IPS-NIHi7 (cell line): ENCODE measurements at regions not wholly inside any gene's neighbourhood (a gene's known extent, or its start where the extent isn't known, plus 50 kb on each side); places are given as distances from the start of the nearest gene placed in this dataset.
"Not testable (repeated sequence)": the region's sequence is repeated elsewhere in the genome, so short reads cannot be mapped to it uniquely, and the experiment has no call there.

Experiments
- DNase-seq: peaks from one replicate; pipeline ENCODE4 v3.0.0; 2012; ENCODE audit warnings: mixed read lengths; ENCODE audit errors: extremely low spot score

DNA sequence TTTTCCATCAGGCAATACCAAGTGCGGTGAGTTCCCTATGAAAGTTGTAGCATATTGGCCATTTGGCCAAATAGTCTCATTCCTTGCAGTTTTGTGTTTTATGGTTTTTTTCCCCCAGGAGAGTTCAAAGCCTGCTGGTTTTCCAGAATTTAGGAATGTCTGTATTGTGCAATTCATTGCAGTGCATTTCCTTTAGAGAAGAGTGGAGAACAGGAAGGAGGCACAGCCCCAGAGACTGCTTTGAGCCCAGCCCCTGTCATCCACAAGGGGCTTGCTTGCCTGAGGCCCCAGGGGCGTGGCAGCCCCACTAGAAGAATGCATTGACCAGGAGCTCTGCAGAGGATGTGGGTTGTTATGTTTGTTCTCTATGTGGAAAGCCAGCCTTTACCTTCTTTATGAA, 375.5 kb downstream of the BCL2L11 start:
- not testable (repeated sequence) for DNase-seq

DNA sequence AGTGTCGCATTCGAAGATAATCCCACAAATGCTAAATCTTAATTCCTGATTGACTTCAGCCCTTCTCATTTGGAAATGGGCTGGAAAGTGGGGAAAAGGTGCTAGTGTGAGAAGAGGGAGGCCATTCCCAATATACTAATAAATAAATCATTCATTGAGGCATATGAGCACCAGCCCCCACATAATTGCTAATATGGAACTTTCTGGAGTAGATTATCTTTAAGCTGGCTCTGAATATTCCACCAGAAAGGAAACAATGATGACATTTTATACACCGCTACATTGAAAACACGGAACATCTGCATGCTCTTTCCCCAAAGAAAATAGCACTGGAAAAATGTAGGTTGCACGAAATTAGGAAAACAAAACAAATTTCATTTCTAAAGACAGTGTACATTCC, 376.1 kb downstream of the BCL2L11 start:
- not testable (repeated sequence) for DNase-seq

DNA sequence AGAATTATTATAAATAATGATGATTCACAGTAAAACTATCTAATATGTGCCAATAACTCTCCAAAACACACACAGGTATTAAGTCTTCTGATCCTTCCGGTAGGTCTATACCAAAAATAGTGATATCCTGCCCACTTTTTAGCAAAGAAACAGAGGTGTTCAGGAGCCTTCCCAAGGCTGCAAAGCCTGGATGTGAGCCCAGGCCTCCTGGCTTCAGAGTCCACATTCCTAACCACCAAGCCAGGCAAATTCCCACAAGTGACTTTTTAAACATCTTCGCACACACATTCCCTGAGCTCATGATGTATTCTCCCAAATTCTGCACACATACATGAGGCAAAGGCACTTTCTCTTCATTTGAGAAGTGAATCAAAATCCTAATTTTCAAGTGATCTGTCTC, 376.6 kb downstream of the BCL2L11 start:
- DNase-seq, result not testable (repeated sequence)

DNA sequence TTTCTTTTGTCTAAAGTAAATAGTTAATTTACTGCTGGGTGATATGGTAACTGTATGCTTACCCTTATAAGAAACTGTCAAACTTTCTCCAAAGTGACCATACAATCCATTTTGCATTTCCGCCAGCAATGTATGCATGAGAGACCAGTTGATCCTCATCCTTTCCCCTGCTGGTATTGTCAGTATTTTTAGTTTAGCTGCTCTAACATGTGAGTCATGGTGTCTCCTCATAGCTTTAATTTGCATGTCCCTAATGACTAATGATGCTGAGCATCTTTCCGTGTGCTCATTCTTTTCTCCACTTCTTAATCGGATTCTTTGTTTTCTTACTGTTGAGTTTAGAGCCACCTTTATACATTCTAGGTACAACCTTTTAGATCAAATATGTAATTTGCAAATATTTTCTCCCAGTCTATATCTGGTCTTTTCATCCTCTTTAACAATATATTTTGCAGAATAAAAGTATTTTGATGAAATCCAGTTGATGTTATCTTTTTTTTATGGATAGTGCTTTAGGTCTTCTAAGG, 379.9 kb downstream of the BCL2L11 start:
- not testable (repeated sequence) for DNase-seq

DNA sequence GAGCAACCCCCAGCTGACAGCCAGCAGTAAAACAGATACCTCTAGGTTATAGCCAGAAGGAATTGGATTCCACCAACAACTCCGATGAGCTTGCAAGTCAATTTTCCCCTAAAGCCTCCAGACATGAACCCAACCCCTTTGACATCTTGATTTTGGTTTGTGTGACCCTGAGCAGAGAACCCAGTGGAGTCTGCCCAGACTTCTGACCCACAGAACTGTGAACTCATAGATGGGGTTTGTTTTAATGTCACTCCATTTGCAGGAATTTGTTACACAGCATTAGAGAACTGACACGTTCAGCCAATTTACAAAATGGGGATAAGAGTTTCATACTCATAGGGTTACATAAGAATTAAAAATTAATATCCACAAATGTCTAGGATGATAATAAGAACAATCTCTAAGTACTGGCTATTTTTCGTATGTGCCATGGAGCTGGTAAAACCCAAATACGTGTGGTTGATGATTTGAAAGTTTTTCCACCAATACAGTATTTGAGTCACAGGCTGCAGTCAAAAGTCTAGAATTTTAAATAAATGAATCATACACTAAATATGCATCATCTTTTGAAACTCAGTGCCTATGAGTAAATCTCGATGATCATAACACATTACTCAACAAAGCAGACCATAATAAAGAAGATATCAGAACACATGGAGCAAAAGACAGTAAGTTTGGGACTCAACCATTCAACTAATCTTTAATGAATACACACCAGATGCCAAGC, 380.0 kb downstream of the ANAPC1 start:
- DNase-seq, result not testable (repeated sequence)

DNA sequence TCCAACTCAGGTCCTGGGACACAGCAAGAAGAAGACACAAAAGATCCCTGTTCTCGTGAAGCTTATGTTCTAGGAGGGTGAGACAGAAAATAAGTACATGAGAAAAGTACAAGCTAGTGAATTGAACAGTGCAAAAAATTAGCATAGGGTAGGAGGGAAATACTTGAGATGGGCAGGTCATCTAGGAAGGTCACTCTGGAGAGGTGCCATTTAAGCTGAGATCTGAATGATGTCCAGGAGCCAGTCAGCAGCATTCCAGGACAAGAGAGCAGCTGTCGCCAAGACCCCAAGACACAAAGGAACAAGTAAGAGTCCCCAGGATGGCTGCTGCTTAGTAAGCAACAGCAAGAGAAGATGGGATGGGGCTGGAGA, 379.4 kb downstream of the ANAPC1 start:
- DNase-seq, result not testable (repeated sequence)

DNA sequence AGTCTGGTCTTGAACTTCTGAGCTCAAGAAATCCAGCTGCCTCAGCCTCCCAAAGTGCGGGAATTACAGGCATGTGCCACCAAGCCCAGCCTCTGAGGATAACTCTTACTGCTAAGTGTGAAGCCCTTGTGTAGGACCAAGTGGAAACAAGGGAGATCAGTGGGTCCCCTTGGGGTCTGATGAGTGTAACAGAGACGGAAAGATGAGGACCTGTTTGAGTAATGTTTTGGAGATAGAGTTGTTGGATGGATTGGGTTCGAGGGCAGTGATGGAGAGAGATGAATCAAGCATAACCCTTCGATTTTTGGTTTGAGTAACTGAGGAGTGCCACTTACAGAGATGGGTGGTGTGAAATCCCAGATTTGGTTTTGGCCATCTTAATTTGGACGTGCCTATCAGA, 378.7 kb downstream of the ANAPC1 start:
- DNase-seq, result not testable (repeated sequence)

DNA sequence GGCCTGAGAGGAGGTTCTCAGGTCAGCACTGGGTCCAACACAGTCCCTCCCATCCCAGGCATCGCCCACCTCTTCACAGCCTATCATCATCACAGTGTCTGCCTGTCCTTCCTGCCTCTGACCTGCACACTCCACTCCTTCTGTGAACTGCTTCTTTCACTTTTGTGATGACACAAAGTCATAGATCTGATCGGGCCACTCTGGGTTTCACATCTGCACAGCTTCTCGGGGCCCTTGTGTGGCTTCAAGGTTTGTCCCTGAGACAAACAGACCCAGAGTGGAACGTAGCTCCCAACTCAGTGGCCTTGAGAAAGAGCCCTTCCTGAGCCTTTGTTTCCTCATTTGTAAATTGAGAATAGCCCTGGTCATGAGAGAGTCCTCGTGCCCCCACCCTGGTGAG, 377.1 kb downstream of the ANAPC1 start:
- not testable (repeated sequence) for DNase-seq

DNA sequence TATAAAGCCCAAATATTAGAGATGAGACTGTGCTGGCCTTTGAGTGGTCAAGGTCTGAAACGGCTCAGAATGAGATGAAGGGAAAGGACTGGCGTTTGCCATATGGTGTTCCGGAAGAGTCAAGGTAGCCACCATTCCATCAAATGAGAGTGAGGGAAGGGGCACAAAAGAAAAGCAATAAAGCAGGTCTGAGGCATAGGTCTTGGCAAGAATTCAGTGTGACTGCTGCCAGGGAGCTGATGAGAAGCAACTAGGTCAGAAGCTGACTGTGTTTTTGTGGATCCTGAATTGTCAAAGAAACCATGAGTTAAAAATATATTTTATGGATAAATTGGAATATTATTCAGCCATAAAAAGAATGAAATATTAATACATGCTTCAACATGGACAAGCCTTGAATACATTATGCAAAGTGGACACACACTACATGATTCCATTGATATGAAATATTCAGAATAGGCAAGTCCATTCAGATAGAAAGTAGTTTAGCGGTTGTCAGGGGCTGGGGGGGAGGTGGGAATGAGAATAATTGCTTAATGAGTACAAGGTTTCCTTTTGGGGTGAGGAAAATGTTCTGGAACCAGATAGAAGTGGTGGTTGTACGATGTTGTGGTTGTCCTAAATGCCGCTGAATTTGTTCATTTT, 374.6 kb downstream of the ANAPC1 start:
- not testable (repeated sequence) for DNase-seq

DNA sequence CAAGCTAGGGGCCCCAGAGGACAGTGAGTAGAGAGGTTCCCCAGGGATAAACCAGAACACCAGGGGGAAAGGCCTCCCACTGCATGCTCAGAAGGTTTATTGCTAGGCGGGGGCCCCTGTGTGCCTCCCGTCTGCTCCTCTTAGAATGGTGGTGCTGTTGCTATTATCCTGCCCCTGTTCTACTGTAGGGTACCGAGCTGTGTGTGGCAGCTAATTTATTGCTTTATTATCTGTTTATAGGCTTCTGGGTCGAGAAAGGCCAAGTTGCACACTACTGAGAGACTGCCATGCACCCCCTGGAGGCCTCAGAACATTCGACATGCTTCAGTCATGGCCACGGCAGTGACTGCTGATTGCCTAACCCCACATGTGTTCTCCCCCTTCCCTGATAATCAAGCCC, 373.6 kb downstream of the ANAPC1 start:
- DNase-seq, result not testable (repeated sequence)

DNA sequence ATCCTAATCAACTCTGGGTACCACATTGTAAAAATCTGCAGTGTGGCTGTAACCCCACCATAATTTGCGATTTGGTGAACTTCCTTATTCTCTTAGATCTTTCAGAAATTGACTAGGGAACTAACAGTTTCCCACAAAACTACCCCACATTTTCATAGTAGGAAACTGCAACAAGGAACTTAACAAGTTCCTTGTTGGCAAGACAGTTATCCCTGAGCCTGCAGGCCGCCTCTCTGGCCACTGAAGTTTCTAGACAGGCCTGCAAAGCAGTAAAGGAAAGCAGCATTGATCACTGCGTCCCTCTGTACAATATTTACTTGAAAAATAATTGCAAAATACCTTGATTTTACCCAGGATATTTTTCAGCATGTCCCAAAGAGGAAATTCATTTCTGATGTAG, 372.9 kb downstream of the ANAPC1 start:
- DNase-seq, result not testable (repeated sequence)

DNA sequence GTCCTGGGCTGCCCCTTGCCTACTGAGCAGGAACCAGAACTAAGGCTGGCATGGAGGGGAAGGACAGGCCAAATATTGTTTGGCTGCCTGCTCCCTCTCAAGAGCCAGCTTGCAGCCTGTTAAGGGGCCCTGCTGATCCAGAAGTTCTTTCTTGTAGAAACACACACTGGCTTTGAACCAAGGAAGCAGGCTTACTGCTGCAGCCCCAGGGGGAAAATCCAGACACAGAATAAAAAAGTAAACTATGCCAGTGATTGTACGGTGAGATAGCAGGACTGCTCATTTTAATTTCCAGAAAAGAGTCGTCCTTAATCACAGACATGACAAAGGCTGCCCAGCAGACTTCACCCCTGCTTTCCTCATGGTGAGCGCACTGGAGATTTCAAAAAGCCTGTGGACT, 371.6 kb downstream of the ANAPC1 start:
- not testable (repeated sequence) for DNase-seq

DNA sequence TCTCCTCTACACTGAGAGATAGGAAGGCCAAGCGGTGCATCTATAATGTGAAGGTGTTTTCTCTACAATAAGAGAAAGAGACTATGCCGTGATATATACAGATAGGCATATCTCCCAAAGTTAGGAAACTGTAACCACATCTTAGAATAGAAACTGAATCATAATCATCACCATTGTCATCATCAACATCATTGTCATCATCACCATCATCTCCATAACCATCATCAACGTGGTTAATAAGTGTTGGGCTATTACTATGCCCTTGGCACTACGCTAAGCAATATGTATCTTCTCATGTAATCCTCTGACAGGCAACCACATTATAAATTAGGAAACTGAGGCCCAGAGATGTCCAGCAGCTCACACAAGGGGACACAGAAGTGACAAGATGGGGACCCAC, 369.9 kb downstream of the ANAPC1 start:
- DNase-seq, result not testable (repeated sequence)

DNA sequence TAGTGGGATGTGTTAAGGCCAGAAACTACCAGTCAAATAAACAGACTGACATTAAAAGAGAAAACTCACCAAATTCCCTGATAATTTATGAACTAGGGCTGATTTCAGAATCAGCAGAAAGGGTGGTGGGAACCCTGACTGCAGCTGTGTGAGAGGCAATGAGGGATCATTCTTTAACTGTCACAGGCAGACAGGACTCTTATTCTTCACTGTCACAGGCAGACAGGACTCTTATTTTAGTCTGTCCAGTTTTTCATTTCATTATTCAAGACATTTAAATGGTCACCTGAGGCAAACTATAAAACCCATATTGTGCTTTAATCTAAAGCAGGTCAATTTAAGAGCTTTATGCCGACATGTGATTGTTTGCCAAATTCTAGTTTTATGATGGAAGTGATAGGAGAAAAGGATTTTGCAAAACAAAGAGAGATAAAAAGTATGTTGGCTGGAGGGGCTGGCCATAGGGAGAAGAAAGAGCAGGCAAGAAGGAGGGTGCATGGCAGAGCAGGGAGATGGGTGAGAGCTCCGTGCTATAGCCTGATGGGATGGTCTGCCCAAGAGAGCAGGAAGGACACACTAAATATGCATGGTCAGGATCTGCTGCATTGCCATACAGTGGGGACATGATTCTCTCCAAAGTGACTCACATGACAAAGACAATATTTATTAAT, 366.8 kb downstream of the ANAPC1 start:
- DNase-seq, result not testable (repeated sequence)

DNA sequence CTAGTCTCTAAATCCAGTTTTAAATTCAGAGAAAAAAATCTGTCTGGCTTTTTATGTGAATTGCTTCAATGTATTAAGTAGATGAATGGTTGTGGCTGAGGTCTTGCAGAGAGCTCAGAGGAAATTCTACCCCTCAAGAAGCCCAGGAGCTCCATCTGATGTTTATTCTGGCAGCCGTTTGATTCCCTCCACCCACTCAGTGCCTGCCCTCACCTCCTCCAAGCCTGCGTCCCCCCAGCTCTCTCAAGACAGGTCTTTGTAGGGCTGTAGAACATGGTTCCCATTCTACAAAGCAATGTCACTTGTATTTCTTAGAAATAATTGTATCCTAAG, 366.3 kb downstream of the ANAPC1 start:
- DNase-seq, result not testable (repeated sequence)

DNA sequence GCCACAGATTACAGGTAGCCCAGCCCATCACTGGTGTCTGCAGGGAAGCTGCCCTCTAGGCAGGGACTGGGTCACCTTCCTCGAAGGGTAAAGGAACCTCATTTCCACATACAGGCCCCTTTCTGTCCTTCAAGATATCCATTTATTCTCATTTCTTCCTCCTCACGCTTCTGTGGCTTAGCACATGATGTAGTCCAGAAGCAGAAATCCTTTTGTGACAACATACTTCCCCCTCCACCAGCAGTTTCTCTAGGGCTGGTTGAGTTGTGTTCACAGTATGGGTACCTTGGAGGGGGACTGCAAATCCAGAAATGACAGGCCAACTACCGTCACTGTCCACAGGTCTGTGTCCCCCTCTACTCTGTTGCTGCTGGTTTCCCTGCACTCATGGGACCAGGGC, 364.9 kb downstream of the ANAPC1 start:
- no peak for DNase-seq

DNA sequence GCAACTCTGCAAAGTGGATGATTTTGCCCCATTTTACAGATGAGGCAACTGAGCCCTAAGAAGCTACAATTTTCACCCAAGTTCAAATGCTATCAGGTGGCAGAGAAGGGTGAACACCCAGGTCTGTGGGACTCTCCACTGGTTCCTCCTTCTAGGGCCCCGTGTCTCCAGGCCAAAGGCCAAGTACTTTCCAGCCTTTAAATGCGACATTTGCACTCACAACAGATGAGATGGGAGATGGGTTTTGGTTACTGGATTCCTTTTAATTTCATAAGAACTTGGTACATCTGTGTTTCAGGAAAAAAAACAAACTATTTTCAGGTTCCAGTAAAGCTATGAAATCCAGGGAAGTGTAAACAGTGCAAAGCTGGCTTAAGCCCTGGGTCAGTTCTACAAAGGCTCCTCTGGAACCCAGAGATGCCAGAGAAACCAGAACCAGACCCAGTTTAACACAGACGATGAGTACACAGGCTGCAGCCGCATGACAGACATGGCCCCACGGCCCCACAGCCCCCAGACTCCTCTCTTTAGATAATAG, 361.7 kb downstream of the ANAPC1 start:
- no peak for DNase-seq

DNA sequence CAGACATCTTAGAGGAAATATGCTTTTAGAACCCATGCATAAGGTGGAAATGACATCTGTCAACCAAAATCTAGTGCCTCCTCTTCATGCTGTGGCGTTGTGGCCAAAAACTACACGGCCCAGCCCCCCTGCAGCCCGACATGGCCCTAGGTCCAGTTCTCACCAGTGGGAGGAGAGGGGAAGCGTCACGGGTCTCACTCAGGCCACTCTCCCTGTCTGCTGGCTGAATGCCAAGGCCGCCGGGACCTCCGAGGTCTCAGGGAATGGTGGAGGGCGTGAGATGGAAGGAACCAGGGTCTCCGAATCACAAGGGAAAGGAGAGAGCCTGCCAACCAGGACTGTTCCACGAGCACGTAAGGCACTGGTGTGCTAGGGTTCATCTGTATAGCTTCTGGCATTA, 361.0 kb downstream of the ANAPC1 start:
- DNase-seq, result no peak

DNA sequence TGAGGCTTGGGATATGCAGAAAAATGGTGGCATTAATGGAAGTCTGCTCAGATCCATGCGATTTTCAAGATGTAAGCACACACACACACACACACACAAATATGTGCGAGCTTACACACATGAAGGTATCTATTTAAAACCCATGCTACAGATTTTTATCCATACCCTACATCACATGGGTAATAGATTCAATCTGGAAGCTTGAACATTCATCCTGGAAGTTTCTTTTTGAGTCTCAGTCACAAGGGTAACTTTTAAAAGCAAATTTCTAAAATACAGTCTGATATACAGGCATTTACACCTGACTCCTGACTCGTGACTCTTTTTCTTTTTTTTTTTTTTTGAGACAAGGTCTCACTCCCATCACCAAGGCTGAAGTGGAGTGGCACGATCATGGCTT, 359.0 kb downstream of the ANAPC1 start:
- not testable (repeated sequence) for DNase-seq

DNA sequence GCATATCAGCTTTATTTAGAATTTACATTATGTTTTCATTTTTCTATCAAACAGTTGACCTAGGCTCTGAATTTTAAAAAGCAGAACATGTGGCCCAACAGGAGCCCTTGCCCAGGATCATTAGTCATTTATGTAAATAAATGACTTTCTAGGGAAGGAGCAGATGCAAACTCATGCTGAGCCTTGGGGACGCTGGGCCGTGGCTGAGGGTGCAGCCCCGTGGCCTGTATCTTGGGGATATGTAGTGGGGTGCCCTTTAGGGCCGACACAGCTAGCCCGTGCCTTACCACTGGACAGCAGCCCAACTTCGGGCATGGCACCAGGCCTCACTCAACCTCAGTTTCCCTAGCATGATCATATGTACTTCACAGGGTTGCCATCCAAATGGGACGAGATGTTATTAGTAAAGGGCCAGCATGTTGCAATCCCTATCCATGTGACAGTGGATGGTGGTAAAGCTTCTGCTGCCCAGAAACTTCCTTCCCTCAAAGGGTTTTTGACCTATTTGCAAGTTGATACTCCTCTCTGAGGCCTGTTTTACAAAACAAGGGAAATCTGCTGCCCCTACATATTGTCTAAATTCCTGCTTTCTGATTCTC, 357.9 kb downstream of the ANAPC1 start:
- DNase-seq, result not testable (repeated sequence)

DNA sequence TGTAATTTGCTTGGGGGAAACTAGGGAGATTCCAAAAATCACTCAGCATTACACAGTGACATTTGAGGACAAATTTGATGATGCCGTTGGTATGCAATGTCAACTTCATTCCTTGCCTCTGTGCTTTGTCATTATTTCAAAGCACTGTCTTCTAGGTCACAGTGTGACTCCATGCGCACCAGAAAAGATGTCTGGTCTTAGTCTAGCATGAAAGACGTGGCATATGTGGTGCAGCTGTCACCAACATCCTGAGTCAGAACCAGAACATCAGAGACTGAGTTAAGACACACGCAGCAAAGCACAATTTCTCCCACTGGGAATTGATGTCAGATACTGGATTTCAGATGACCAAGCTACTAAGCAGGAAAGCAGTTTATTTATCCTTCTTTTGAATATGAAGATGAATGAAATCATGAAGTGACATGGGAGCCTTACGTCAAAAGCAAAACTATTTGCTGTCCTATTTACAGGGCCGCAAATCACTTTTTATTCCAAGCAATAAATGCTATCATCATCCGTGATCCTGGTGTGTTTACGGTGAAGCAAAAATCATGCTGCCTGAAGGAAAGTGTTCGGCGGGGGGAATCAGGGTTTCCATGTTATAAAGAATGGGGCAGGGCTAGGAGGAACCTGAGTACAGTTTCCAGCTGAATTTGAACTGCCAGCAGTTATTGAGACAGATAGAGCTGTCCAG, 356.1 kb downstream of the ANAPC1 start:
- DNase-seq, result not testable (repeated sequence)
